ENCODE measurements at regions not wholly inside any gene's neighbourhood (a gene's known extent, or its start where the extent isn't known, plus 50 kb on each side); places are given as distances from the start of the nearest gene placed in this dataset.

- no peak for DNase-seq
Observed at GRCh38 chr2:217153510-217153909, 293.6 kb upstream of the TNP1 start.

GRCh38 chr2:217152831-217153230 is 293.0 kb upstream of the TNP1 start:
- no peak for DNase-seq

GRCh38 chr2:217151509-217152206 is 291.8 kb upstream of the TNP1 start:
- DNase-seq: no peak

GRCh38 chr2:217150236-217150635 is 290.4 kb upstream of the TNP1 start:
- DNase-seq: no peak

DNA sequence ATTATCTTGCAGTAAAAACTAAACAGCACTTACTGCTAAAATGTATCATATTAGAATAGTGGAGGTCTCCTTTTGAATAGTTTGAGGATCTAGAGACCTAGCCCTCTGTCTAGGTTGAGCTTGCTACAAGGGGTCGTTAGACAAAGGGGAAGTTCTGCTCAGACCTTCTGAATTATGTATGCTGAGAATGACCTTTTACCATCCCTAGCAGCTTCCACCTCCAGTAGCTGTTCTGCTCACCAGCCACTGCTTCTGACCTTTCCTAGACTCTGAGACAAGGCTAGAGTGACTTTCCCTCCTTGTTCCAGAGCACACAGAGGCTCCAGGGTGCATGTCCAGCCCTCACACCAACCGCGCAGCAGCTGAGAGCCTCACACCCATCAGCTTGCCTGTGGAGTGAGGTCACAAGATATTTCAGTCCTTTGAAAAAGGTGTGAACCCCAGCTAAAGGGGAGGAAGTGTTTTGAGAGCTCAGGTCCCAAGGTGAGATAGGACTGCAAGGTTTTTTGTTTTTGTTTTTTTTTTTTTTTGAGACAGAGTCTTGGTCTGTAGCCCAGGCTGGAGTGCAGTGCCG is 289.3 kb upstream of the TNP1 start:
- no peak for DNase-seq

DNA sequence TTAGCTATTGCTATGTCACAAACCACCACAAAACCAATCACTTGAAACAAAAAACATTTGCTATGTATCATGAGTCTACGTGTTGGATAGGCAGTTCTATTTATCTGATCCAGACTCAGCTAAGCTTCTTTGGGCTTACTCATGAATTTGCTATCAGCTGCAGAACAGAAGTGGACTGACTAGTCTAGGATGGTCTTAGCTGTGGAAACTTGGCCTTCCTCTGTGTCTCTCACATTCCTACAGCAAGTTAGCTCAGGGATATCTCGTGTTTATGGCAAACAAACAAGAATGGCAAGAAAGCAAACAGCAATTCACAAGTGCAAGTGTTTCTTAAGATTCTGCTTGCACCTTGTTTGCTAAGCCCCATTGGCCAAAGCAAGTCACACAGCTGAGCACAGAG is 288.0 kb upstream of the TNP1 start:
- DNase-seq: no peak

- no peak for DNase-seq
Observed at GRCh38 chr2:217146956-217147355, 287.1 kb upstream of the TNP1 start.

GRCh38 chr2:217142649-217143266 is 282.9 kb upstream of the TNP1 start:
- DNase-seq: peak; percentile 44 to 71 (median 56)

GRCh38 chr2:217138284-217138683 is 278.4 kb upstream of the TNP1 start:
- DNase-seq: no peak

GRCh38 chr2:217127744-217128143 is 267.9 kb upstream of the TNP1 start:
- no peak for DNase-seq

GRCh38 chr2:217125014-217125413 is 265.1 kb upstream of the TNP1 start:
- DNase-seq: no peak

DNA sequence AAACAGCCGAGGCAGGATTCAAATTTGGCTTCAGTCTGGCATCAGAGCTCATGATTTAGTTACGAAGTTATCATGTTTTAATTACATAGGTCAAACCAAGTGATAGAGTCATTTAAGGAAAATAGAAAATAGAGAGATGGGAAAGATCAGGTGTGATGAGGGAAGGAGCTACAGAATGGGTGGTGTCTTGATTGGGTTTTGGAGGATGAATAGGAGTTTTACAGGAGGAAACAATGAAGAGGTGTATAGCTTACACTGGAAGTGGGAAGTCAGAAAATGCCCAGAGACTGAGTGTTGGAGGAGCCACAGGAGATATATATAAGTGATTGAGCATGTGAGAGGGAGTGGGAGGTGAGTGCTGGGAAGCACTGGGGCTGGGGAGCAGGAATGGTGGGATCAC is 264.2 kb upstream of the TNP1 start:
- DNase-seq: no peak

GRCh38 chr2:217121565-217121964 is 261.7 kb upstream of the TNP1 start:
- no peak for DNase-seq

- no peak for DNase-seq
Observed at GRCh38 chr2:217120429-217120828, 260.6 kb upstream of the TNP1 start.

GRCh38 chr2:217118559-217119284 is 258.9 kb upstream of the TNP1 start:
- peak in 3 of 4 experiments; percentile 13 to 15 (median 15) for DNase-seq

DNA sequence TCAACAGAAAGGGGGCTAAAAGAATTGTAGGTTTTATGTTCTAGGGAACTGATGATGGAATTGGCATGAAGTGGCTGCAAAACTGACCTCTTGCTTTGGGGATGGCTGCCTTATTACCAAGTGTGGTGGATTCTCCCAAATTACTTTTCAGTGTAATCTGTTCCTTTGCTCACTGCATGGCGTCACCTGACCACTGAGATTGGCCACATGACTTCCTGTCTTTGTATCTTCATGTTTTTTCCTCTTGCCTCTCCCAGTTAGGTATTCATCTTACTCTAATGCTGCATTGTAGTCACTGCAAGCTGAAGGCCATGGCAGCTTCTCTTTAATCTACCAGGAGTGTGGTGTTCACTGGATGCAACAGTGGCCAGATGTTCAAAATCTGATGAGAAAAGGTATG is 257.7 kb upstream of the TNP1 start:
- no peak for DNase-seq

DNA sequence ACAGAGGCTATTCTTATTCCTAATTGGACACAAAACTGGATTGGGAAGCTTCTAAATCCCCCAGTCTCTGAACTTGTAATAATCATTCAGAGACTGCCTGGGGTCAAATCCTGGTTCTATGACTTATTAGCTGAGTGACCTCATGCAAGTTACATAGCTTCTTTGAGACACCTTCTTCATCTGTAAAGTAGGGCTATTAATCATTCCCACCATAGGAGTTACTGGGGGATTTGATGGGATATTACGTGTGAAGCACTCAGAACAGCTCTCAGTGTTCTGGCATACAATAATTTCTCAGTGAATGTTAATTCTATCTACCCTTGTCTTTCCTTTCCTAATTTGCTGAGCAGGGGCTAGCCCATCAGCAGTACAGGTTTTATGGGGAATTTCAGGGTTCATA is 256.7 kb upstream of the TNP1 start:
- DNase-seq: no peak

GRCh38 chr2:217114117-217114516 is 254.3 kb upstream of the TNP1 start:
- DNase-seq: no peak

GRCh38 chr2:217113491-217113890 is 253.6 kb upstream of the TNP1 start:
- DNase-seq: no peak

- no peak for DNase-seq
Observed at GRCh38 chr2:217110550-217110949, 250.7 kb upstream of the TNP1 start.

GRCh38 chr2:217108575-217109027 is 248.7 kb upstream of the TNP1 start:
- no peak for DNase-seq

GRCh38 chr2:217108086-217108485 is 248.2 kb upstream of the TNP1 start:
- DNase-seq: no peak

- DNase-seq: peak in 2 of 4 experiments; percentile 41 to 50
Observed at GRCh38 chr2:217107480-217107879, 247.6 kb upstream of the TNP1 start.

GRCh38 chr2:217106650-217107014 is 246.8 kb upstream of the TNP1 start:
- DNase-seq: no peak
